Activated CD4-positive, alpha-beta T cell treated with anti-CD3 and anti-CD28 coated beads, Interleukin-2, amount 50 U/mL, for 48 hours (primary cell): ENCODE measurements at regions not wholly inside any gene's neighbourhood (a gene's known extent, or its start where the extent isn't known, plus 50 kb on each side); places are given as distances from the start of the nearest gene placed in this dataset.
"Not testable (repeated sequence)": the region's sequence is repeated elsewhere in the genome, so short reads cannot be mapped to it uniquely, and the experiment has no call there.

Experiments used
- DNase-seq, 2 experiments: peaks; one replicate each; pipeline ENCODE4 v3.0.0-alpha.2; 2020

DNA sequence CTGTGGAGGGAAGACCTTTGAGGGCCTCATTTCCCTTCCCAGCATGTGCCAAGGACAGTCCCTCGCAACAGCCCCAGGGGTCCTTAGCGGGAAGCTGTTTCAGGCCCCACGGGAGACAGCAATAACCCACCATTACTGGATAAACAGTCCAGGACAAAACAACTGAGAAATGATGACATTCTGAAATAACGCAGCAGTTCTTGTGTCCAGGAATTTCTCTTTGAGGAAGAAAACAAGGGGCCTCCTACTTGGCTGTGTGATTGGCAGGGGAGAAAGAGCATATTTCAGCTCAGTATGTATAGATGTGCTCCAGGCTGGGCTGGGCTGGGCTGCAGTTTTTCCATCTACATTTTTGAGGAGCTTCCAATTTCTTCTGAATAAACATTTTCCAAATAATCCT lies 82.2 kb upstream of the THBS1 start:
- no peak for DNase-seq

DNA sequence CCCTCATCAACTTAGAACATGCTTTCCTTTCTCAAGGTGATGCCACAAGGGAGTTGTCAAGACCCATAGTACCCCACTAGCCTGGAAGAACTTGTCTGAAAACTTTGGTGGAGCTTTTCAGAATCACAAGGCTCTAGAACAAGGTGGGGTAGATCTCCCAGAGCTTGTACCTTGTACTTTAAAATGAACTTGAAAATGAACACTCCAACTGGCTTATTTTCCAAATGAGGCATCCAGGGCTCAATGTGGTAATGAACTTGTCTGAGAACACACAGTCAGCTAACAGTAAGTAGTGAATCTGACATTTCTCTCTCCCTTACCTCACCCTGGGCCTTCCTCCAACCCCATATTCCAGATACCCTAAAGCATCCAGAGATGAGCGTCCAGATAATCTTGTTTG lies 81.8 kb upstream of the THBS1 start:
- DNase-seq = no peak

DNA sequence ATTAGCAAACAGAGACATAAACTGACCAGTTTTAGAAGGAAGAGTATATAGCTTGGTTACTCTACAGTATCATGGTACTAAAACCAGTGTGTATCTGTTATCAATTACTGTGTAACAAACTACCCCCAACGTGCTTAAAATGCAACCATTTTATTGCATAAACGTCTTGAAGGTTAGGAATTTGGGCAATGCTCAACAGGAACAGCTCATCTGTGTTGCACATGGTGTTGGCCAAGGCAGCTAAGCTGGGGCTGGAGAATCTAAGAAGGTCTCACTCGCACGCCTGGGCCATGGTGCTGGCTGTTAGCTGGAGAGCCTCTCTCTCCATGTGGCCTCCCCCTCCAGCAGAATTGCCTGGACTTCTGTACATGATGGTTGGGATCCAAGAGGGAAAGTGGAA lies 81.2 kb upstream of the THBS1 start:
- DNase-seq = no peak

DNA sequence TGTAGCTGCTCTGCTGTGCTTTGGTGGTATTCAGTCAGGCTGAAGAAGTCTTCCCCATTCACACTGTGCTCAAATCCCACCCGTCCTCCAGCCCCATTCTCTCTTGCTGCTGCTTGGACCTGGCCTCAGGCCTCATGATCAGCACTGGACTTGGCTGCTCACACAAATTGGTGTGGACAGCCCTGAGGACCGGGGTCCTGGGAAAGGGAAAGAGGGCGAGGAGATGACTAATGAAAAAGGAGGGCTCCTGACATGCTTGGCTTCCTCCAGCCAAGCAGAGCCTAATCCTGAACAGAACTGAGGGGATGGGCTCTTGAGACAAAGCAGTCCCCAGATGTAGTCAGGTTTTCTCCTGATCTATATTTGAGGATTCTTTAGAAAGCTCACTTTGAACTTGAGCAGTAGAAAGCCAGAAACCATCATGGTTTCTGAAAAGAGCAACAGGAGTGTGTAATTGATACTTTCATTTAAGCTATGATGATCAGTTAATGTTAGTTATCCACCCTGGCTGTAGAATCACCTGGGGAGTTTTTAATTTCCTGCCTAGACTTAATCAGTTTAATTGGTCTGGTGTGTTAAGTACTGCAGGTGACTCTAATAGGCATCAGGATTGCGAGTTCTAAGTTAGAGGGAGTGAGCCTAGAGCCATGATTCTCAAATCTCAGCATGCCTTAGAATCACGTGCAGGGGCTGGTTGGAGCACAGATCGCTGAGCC lies 79.4 kb upstream of the THBS1 start:
- no peak for DNase-seq

DNA sequence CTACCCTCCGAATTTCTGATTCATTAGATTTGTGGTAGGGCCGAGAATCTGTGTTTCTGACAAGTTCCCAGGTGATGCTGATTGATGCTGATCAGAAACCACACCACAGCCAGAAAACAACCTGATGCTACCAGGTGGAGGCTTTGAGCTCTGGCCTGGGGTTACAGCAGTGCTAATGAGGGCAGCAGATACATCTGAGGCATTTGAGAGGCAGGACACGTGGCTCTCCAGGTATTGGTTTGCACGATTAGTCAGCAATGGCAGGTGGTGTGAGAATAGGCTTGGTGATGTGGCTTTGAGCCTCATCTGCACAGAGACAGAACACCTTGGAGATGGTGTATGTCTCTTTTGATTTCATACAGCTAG lies 78.8 kb upstream of the THBS1 start:
- DNase-seq = no peak

DNA sequence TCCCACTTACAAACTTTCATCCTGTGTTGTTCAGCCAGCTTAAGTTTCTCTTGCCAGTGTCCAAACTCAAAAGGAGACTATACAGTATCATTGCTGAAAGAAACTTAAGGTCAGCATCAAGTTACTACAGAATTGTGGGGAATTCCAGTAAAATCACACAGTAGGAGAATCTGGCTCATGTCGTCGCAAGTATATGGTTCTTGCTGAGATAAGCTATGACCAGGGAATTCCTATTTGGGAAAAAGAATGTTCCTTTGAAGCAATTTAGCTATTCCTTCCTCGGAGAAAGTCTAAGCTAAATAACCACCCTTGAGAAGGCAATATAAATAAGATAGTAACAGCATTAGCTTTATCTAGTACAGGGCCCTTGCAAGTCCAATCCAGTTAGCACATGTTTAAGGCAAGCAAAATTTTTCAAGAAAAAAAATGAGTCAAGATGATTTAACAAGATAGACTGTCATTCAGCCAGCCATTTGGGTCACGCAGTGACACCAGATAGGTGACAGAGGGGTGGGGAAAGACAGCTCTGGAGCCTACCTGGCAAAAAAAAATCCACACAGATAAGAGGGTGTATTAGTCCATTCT lies 78.2 kb upstream of the THBS1 start:
- no peak for DNase-seq

DNA sequence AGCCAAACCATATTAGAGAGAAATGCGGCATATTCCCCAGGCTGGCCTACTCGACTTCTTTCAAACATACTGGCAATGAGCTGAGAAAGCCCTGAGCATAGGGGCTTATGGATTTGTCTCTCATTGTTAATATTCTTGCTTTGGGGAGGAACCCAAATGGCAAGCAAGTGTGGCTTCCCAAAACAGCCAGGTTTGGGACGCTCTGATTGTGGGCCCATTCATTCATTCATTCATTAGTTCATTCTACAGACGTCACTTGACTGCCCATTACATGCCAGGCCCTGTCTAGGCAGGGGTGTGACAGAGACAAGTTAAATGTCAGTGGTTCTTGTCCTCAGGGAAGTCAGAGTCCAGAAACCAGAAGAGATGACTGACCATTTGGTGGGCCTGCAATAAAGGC lies 77.4 kb upstream of the THBS1 start:
- no peak for DNase-seq

DNA sequence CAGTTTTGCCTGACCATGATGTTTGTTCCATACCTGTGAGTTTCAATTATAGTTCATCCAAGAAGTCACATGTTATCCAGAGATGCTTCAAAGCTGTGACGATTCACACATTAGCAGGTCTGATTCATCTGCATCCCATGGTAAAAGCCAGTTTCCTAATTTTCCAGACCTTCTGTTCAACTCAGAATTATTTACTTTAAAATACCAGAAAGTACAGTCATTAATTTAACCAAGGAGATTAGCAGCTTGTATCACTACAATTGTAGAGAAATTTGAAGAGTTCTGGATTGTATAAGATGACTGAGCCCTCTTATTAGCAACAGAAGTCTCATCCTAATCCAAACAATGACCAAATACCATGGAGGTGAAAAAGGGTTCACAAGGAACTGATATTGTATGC lies 76.1 kb upstream of the THBS1 start:
- DNase-seq = no peak

DNA sequence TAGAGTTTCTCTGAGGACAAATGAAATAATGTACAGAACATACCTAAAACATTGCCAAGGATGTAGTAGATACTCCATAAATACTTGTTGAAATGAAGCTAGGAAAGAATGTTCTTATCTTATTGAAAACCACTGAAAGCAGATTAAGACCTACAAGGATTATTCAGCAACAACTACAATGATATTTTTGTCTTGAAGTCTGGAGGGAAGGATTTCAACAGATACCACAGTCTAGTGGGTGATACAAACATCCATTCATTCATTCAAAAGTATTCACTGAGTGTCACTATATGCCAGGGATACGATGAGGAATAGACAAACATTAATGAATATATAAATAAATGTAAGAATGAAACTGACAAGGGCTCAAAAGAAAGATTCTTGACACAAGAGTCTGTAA lies 74.7 kb upstream of the THBS1 start:
- DNase-seq = no peak

DNA sequence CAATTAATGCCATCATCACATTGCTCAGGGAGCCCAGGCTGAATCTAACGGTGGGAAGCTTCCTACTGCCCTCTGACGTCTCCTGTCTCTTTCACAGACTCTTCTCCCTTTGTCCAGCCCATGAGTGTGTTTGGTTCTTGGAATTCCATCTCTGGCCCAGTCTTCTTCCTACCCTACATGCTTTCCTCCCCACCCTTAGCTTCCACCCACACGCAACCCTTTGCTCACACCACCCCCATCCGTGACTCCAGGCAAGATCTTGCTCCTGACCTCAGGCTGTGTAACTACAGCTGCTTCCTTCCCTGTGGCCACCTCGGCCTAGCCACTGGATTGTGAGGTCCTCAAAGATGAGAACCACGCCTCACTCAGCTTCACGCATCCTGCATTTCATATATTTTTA lies 72.3 kb upstream of the THBS1 start:
- no peak for DNase-seq

DNA sequence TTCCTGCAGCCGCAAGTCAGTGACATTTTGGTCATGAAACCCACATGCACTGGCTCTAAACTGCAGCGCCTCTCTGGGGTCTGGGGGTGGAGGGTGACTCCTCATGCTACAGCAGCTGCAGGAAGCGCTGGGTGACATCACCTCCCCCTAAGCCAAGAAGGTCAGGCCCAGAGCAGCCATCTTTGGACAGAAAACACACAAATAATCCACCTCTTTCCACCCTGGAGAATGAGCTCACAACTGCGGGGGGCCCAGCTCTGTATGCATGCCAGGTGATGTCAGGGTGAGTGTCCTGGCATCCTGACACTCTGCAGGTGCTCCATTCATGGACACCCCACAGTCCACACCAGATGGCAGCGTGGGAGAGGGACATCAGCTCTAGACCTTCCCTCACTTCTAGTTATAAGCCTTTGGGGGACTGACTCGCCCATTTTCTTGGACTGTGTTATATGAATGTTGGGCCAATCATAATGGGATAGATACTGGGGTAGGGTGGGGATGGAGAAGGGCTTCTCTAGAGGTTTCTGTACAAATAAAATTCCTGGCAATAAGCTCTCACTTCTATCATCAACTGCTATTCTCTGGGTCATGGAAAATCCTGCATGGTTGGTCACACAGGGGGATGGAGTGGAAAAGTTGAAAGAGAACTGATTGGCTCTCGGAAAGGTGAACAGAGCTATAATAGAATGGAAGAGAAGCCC lies 70.7 kb upstream of the THBS1 start:
- DNase-seq = no peak

DNA sequence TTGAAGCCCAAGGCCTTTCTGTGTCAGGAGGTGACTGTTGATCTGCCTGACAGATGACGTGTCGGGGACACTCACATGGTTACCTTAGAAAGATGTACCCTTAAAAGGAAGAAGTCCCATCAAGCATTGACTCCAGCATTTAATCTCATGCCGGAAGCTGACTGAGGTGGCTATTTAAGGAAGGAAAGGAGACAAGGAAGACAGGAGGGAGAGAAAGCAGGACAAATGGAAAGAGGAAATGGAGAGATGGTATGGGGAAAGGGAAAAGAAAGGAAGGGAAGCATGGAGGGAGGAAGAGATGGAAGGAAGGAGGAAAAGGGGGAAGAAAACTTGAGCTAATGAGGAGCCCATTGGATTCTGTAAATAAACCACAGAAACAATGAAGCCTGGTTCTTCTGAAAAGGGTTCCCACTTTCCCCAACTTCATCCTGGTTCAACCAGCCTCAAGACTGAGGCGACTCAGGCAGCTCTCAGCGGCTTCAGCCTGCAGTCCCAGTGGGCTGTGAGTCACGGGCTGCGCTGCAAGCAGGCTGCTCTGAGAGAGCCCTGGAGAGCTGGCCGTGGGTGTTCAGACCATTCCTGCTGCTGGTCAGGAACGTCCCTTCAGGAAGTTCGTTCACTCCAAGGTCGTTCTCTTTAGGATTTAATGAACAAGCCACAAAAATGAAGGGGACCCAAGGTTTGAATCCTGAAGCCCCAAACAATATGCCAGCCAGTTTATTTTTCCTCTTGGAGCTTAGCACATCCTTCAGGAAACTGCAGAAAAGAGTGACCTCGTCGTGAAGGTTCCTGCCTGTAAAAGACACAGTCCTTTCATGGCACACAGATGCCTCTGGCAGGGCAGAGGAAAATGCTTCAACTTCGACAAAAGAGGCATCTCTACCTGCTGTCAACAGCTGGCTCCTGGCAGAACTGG lies 69.6 kb upstream of the THBS1 start:
- DNase-seq = no peak

DNA sequence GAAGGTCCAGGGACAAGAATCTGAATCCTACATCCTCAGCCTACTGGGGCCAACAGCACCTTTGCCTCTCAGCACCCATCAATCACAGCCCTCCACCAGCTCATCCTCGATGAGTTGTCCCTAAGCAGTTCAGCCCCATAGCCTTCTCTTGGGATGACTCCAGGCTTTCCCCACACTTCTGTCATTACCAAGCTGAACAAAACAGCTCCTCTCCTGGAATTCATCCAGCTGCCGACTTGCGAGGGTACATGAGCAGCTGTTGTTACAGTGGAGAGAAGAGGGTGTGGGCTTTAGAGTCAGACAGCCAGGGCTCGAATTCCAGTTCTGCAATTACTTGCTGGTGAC lies 69.0 kb upstream of the THBS1 start:
- DNase-seq = no peak

DNA sequence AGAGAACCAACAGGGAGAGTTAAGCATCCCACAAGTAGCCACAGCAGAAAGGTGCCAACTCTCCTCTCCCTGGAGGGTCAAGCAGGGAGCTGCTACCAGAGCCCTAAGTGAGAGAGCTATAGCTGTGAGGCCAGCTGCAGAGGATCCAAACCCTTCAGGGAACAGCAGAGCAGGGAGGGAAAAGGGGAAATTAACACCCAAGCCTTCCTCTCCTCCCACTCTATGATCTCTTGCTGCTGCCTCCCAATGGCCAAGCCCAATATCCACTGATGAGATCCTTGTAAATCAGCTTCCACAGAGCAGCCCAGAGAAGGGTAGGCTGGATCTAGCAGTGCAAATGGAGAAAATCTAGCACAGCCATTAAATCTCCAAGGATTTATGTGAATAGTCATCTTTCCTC lies 68.2 kb upstream of the THBS1 start:
- no peak for DNase-seq

DNA sequence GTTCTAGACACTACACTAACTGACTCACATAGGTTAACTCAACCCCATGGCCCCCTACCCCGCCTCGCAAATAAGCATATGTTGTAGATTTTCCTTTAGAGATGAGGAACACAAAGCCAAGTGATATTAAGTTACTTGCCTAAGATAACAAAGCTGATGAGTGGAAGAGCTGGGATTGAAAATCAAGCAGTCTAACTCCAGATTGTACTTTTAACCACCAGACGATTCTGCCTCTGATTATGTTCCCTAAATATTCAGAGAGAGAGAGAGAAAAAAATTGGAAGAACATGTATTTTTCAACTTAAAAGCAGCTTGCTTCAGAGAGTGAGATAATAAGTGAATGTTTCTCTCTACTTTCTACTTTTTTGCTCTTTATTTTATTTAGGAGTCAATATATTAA lies 66.9 kb upstream of the THBS1 start:
- DNase-seq = no peak

DNA sequence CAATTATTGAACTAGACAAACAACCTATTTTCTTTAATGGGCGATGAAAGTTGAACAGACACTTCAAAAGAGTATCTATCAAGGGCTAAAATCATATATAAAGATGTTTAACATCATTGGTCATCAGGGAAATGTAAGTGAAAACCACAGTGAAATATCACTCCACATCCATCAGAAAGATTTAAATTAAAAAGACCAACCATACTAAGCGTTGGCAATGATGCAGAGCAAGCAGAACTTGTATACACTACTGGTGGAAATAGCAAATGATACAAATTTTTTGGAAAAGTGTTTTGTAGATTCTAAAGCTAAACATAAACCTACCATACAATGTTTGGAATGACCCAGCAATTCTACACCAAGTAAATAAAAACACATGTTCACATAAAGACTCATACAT lies 65.9 kb upstream of the THBS1 start:
- DNase-seq = no peak

DNA sequence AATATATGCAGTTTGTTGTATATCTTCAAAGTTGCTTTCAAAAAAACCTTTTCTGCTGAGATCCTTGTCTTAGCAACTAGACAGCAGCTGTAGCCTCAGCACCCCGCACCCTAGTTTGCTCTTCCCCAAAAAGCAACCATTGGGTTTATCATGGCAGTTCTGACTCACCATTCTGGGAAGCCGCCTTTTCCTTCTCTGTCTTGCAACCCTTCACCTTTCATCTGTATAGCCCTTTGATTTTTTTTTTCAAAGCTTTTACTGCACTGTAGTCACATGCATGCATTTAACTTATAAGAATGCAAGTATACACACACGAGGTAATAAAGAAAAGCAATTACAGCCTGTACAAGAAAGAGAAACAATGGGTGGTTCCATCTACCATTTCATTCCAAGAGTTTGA lies 65.1 kb upstream of the THBS1 start:
- no peak for DNase-seq

DNA sequence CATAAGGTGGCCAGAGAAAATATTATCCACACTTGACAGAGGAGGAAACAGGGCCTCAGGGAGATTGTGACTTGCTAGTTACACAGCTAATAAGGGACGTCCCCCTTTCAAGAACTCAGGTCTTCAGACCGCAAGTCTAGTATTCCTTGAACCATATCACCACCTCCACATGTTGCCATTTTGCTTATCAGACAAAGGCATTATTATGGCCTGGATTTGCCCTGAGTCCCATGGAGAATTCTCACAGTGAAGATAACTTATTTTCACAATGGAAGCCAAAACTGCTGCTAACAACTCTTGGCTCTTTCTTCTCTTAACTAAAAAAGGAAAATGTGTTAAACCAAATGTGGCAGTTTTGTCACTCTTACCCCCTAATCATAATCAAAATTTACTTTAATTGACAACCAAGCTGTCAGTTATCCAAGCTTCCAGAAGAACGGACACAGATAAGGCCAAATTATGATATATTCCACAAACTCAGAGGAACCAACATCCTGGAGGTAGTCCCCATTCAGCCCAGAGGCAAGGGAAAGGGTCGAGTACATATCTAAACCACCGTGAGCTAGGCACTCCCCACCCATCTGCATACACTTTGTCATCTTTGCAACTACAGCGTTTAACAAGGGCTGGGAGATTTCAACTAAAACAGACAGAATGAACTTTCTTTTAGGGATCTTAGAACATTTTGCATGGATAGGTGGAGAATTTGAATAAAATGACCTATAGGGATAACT lies 63.6 kb upstream of the THBS1 start:
- no peak for DNase-seq

DNA sequence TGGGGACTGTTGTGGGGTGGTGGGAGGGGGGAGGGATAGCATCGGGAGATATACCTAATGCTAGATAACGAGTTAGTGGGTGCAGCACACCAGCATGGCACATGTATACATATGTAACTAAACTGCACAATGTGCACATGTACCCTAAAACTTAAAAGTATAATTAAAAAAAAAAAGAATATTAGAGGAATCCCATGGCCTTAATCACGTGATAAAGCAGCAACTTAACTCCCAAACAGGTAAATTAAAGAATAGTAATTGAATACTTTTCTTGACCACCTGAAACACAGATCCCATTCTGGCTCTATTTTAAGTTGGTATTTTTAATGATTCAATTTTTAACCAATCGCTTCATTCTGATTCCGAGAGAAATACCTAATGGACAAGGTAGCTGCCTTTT lies 56.9 kb upstream of the THBS1 start:
- not testable (repeated sequence) for DNase-seq

DNA sequence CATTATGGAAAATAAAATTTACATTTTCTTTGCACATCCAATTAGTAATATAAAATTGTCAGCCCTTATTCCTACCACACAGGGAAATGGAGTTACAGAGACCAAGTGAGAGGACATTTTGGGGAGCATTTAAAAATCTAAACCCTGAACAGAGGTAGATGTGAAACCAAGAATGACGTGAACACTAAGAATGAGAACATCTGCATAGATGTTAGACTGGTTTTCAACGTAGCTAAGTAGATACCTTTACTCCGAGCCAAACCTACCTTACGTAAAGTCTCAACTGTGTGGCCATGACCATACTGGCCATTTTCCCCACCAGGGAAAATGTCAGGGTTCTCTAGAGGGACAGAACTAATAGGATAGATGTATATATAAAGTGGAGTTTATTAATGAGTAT lies 51.4 kb upstream of the THBS1 start:
- no peak for DNase-seq

DNA sequence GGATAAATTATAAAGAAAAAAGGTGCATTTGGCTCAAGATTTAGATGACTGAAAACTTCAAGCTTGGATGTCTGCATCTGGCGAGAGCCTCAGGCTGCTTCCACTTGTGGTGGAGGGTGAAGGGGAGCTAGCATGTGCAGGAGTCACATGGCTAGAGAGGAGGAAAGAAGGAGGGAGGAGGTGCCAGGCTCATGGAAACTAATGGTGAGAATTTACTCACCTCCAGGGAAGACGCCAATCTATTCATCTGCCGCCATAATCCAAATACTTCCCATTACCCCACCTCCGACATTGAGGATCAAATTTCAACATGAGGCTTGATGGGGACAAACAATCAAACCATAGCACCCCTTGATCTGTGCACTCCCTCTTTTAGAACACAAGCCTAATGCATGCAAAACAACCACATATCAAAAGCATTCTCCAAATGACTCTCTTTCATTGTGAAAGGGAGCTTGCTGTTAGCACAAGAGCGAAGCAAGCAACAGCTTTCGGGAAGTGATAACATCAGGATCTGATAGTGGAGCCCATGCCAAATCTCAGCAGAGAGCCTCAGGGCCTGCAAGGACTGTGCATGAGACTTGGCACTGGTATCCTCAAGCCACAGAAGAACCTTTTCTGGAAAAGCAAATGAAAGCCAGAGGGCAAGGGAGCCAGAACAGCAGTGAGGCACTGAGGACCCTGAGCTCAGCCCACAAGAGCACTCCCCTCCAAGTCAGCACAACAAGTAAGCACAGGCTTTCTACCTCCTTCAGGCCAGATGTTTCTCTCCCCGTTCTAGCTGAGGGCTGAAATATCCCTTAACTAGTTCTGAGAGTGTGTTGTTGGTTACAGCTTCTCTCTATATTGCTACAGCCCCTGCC lies 50.2 kb upstream of the THBS1 start:
- DNase-seq = no peak
